Cerebellar cortex (tissue), 1 donor: ENCODE measurements at regions not wholly inside any gene's neighbourhood (a gene's known extent, or its start where the extent isn't known, plus 50 kb on each side); places are given as distances from the start of the nearest gene placed in this dataset.
"Not testable (repeated sequence)": the region's sequence is repeated elsewhere in the genome, so short reads cannot be mapped to it uniquely, and the experiment has no call there.

Experiments used
- DNase-seq: peaks from one replicate; pipeline ENCODE4 v3.0.0-alpha.2; 2015; ENCODE audit warnings: low spot score

DNA sequence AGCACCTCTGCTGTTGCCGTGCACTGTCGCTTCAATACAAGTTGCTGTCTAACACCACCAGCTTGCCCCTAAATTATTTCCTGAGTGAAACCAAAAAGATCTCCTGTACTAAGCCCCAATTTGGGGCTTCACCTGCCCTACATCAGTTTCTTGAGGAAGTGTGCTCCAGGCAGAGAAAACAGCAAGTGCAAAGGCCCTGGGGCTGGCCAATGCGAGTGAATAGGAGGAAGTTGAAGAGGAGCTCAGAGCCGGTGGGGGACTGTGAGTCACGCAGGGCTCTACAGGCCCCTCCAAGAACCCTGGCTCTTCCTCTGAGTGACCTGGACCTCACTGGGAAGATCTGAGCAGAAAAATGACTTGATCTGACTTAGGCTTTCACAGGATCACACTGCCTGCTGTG is 117.2 kb downstream of the IPO8 start:
- no peak for DNase-seq

DNA sequence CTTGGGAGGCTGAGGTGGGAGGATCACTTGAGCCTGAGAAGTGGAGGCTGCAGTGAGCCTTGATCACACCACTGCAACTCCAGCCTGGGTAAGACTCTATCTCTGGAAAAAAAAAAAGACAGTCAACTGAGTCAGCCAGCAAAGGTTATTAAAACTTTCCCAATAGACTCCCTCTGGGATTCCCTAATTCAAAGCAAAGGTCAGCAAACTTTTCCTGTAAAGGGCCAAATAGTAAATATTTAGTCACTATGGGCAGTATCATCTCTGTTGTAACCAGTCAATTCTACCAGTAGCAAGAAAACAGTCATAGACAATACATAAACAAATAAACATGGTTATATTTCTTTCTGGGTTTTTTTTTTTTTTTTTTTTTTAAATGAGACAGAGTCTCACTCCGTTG is 122.5 kb downstream of the IPO8 start:
- DNase-seq: no peak

DNA sequence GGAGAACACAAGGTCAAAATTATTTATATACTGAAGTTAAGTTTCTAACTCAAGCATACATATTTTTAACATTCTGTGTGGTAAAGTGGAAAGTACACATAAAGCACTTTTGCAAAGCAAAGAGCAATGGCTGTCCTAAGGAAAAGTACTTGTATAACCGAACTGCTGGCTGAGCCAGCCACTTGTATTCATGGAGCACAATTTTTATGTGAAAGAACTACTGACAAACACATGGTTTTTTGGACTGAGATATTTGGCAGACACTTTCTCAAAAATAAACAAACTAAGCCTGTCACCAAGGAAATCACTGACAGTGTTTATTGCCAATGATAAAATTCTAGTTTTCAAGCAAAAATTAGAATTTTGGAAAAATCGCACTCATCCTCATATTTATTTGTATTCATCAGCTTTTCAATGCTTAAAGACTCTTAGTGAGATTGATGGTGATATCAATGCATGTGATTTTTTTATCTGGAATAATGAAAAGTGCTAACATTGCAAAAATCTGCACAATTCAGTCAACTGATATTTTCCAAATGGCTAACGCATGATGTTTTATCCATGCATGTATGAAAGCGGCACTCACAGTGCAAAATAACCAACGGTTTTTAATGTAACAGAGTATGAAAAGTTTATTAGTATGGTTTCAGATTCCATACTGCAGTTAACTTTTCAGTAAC is 125.3 kb downstream of the IPO8 start:
- no peak for DNase-seq

DNA sequence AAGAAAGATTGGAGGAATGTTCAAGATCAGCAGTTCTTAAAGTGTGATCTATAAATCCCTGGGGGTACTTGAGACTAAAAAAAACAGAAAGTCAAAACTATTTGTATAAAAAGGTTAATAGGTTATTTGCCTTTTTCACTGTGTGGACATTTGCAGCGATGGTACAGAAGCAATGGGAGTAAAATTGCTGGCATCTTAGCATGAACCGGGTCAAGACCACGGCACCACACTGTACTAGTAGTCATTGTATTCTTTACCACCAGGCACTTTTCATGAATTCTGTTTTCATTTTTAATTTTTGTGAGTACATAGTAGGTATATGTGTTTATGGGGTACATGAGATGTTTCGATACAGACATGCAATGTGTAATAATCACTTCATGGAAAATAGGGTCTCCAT is 126.2 kb downstream of the IPO8 start:
- DNase-seq: no peak

DNA sequence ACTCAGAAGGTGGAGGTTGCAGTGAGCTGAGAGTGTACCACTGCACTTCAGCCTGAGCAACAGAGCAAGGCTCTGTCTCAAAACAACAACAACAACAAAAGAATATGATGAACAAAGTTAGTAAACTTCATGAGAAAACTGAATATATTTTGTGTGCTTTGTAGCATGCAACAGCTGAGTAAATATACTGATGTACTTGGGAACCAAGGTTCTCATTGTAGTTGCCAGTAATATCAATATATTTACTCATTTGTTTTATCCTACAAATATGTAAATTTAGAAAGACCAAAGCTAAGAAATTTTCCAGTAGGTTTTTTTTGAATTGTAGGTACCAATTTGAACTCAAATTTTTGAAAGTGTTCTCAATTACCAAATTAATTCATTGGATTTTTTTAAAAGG is 127.2 kb downstream of the IPO8 start:
- no peak for DNase-seq

DNA sequence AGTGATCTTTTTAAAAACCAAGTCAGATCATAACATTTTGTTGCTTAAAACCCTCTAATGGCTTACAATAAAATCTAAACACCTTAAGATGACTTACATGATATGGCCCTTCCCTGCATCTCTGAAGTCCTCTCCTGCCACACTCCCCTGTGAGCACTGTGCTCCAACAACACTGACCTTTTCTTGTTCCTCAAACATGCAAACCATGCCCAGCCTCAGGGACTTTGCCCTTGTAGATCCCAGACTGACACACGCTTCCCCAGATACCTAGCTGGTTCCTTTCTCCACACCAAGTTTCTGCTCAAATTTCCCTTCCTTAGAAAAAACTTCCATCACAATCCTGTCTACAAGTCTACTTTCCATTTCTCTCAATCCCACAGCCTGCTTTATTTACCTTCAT is 128.6 kb downstream of the IPO8 start:
- no peak for DNase-seq

DNA sequence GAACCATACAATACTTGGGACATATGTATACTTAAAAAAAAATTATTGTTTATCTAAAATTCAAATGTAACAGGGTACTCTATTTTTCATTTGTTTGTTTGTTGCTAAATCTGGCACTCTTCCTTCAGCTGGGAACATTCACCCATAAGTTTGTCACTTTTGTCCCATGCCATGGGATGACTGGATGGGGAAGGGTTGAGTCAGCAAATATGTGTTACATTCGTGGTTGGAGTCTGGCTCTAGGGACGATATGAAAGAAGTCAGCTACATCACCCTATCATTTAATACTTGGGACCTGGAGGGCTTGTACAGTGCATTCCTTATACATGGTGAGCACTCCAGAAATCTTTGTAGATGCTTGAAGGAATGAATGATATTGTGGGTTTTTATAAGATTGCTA is 131.3 kb downstream of the IPO8 start:
- no peak for DNase-seq

DNA sequence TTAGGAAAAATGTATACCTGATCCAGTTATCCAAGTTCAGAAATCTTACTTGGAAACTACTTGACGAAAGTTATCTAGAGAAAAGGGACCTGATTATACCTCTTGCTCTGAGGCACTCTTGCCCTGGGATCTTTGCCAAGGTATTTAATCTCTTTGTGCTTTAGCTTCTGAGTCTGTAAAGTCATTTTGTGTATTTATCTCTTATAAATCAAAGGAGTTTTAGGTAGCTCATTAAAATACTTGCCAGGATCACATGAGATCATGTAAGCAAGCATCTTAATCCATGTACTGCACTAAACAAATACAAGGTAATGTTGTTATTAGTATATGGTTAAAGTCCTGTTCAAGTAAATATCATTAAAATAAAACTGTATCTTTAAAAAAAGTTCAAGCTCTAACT is 147.5 kb downstream of the IPO8 start:
- no peak for DNase-seq

DNA sequence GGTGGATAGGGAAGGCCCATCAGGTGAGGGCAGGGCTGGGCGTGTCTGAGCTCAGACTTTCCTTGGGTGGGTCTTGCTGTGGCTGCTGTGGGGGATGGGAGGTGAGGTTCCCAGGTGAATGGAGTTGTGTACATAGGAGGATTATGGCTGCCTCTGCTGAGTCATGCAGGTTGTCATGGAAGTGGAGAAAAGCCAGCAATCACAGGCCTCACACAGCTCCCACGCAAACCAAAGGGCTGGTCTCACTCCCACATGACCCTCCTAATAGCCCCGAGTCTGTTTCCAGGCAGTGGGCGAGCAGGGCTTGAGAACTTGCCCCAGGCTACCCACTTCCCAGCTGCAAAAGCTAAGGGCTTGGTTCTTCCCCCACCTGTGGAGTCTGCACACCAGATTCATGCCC is 149.5 kb downstream of the IPO8 start:
- no peak for DNase-seq

DNA sequence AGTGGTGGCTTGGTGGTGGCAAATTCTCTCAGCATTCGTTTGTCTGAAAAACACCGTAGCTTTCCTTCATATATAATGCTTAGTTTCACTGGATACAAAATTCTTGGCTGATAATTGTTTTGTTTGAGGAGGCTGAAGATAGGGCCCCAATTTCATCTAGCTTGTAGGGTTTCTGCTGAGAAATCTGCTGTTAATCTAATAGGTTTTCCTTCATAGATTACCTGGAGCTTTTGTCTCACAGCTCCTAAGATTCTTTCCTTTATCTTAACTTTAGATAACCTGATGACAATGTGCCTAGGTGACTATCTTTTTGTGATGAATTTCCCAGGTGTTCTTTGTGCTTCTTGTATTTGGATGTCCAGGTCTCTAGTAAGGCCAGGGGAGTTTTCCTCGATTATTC is 151.0 kb downstream of the IPO8 start:
- DNase-seq: not testable (repeated sequence)

DNA sequence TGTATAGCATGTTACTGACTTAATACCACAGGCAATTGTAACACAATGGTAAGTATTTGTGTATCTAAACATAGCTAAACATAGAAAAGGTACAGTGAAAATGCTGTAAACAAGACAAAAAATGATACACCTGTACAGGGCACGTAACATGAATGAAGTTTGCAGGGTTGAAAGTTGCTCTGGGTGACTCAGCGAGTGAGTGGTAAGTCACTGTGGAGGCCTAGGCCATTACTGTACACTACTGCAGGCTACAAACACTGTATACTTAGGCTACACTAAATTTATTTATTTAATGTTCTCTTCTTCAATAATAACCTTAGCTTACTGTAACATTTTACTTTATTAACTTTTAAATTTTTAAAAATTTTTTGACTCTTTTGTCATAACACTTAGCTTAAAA is 158.4 kb downstream of the IPO8 start:
- no peak for DNase-seq

DNA sequence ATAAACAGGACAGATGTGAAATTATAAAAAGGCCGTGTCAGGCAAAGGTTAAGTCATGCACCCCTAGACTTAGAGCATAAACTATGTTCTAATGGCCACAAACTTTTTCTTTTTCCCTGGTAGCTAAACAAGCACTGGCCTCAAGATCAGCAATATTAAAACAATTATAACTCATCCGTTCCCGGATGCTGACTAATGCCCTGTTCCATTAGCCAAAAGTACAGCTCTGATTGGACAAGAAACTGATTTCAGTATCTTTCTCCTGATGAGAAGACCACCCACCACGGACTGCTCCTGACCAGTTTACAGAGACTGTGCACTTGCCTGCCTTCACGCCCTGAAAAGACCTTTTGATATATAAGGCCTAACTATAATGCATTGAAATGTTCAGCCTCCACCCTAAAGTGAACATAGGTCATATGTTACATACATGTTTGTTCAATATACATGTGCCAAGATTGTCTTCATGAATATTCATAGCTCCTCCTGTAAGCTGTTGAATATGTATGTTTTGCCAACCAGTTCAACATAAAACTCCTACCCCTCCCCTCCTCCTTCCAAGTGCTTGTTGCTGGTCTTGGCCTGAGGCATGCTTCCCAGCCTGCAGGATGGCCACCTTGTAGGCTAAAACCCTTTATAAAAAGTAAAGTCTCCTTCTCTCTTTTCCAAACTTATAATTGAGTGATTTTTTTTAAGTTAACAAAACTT is 162.0 kb downstream of the IPO8 start:
- no peak for DNase-seq

DNA sequence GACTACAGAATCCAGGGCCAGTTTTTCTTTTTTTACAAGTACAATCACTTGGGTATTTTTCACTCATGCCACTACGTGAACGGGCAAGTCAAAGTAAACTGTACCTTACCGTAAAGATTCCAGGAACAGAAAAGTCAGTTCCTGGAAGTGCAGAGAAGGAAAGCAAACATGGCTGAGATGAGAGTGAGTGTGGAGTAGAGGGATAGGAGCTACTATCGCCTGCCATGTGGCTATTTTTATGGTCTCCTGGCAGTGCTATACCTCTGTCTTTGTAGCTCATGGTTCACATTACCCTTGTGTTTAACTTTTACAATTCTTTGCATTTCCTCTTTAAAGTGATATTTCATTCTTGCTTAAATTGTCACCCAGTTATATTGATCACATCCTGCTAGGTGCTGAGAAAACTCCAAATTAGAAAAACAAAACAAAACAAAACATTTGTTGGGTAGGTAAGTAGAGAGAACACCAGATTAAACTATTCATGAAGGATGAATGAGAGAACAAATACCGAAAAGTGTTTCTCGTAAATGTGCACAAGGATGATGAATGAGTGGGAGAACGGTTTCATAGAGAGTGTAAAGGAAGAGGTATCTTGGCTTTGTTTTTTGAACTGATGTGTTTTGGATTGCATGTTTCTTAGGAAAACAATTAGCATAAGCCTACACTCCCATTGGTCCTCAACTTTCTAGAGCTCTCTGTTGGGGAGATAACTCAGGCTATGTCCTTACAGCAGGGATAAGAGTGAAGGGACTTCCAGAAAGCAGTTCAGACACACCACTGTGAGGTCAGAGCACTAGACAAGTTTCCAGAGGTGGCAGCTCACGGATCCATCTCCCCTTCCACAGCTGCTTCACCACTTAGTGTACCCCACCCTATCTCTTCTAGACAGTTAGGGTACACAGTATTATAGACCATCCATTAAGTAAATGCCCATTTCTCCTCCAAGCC is 163.7 kb downstream of the IPO8 start:
- no peak for DNase-seq

DNA sequence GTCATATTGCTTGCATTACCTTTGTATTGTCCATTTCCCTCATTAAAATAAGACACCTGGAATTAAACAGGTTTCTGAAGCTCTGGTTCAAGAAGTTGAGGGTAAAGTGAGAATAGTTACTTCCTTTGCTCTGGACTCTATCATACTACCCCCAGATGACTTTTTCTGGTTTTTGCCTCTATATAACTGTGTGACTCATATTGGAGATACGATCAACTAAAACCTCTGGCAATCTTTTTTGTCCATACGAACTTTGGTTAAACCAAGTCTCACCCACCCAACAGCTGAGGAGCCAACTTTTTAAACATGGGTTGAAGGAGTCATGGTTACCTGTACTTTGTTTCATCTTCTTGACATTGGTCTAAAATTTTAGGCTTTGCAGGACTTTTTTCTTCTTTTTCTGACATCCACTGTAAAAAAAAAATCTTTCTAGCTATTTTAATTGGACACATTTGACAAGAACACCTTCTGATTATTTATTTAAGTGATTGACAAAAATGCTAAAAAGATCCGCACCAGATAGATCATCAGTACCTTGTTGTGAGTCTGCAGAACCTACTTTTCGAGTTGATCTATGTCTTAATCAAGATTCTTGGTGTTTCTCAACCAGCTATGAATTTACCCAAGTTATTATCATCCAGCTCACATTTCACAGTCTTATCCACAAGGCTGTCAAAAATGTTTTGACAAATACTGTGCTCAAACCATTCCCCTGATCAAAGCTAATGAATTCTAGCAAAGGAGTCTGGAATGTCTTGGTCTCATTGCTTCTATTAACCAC is 166.0 kb downstream of the IPO8 start:
- DNase-seq: no peak

DNA sequence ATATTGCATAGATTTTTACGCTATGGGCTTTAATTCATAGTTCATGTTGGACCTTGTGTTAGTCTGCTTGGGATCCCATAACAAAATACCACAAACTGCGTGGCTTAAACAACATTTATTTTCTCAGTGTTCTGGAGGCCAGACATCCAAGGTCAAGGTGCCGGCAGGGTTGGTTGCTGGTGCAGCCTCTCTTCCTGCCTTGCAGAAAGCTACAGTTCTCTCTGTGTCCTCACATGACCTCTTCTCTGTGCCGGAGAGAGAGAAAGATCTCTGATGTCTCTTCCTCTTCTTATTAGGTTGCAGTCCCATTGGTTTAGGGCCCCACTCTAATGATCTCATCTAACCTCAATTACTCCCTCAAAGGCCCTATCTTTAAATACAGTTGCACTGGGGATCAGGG is 170.5 kb downstream of the IPO8 start:
- no peak for DNase-seq

DNA sequence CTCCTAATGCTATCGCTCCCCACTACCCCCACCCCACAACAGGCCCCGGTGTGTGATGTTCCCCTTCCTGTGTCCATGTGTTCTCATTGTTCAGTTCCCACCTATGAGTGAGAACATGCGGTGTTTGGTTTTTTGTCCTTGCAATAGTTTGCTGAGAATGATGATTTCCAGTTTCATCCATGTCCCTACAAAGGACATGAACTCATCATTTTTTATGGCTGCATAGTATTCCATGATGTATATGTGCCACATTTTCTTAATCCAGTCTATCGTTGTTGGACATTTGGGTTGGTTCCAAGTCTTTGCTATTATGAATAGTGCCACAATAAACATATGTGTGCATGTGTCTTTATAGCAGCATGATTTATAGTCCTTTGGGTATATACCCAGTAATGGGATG is 175.4 kb downstream of the IPO8 start:
- not testable (repeated sequence) for DNase-seq

DNA sequence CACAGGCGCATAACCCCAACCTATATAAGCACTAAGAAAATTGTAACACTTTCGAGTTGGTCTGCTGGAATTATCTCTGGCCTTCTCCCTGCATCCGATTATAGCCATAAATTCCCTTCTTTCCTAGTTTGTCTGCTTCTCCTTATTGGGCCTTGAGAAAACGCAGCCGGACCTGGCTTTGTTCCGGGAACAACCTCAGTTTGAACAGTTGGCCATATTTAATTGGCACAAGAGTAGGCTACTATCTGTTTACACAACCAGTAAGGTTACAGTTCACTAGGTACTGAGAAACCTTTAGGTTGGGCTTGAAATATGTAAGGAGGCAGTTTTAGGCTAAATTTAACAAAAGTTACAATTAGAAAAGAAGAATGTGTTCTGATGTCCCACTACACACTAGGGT is 176.1 kb downstream of the IPO8 start:
- no peak for DNase-seq

DNA sequence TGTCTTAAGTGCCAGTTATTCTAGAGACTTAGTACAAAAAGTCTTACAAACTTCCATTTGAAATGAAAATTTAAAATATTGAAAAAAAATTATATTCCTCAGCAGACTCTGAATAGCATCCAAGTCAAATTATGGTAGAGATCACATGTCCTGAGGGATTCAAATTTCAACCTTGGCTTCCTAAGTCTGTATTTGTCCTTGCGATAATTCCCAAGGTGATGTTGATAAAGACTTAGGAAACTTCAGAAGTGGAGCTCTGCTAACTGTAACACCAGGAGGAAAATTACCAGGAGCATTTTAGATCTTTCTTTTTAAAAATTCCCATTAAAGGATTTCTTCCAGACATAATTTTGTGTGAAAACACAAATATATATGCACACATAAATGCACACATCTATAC is 178.3 kb downstream of the IPO8 start:
- DNase-seq: no peak

DNA sequence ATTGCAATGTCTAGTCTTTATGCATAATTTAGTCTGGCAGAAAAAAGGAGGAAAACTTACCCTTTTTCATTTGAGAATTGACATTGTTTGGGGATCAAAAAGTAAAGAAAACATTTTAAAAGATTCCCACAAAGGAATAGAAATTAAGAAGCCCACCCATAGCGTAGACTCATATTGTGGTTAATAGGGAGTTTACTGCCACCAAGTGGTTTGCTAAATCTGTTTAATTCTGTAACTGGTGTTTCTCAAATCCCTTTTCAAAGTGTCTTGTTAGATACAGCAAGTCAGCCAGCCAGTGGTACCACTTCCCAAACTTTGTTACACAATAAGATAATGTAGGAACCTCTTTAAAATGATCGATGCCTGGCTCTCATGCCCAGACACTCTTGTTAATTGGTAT is 180.3 kb downstream of the IPO8 start:
- peak; percentile 8 for DNase-seq

DNA sequence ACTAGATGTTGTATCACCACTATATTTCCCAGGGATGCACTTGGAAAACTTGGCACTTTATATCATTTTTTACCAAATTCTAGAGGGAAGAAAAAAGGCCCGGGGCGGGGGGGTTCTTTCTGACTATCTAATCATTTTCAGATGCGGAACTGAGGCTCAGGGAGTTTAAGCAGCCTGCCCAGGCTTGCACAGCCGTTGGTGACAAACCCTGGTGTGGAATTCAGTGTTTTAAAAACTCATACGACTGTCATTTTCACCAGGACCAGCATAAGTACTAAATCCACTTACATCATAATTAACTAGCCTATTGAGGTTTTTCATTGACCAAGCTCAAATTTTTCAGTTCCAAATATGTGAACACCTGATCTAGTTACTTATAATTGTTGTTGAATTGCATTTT is 181.0 kb downstream of the IPO8 start:
- DNase-seq: no peak

DNA sequence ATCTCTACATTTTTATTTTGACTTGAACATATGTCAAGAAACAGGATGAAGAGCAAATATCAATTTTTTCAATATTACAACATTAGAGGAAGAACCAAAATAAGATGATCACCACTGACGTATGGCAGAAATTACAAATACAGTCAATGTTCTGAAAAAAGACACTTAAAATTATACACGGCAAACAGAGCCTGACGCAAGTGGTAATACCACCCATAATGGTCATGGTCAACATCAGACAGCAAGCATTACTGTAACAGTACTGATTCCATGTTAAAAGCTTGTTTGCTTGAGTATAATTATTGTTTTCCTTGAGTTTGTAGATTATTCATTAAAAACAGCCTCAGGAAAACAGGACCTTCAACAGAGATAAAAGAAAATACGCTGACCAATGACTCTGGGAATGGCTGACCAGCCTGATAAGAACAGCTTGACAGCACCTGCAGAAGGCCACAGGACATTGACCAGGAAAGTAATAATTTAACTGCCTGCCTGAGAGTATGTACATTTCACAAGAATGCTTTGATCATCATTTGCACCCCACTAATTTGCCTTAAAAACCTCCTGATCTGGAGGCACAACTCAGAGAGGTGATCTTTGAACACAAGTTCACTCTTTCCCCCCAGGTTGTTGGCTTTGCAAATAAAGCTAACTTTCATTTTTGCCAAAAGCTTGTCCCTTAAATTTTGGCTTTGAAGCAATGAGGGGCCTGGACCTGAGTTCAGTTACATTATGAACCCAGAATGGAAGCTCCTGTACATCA is 187.3 kb downstream of the IPO8 start:
- no peak for DNase-seq
